Ishikawa (cell line): ENCODE measurements at regions not wholly inside any gene's neighbourhood (a gene's known extent, or its start where the extent isn't known, plus 50 kb on each side); places are given as distances from the start of the nearest gene placed in this dataset.

Experiments used
- CEBPB ChIP-seq: IDR thresholded peaks from 2 replicates; pipeline ENCODE4 v1.6.1; 2012
- CREB1 ChIP-seq: IDR thresholded peaks from 2 replicates; pipeline ENCODE4 v1.6.1; 2012; ENCODE audit warnings: low read depth
- EGR1 ChIP-seq: IDR thresholded peaks from 2 replicates; pipeline ENCODE4 v1.6.1; 2012
- EP300 ChIP-seq: IDR thresholded peaks from 2 replicates; pipeline ENCODE4 v1.6.1; 2012; ENCODE audit warnings: borderline replicate concordance
- FOXM1 ChIP-seq: IDR thresholded peaks from 2 replicates; pipeline ENCODE4 v1.6.1; 2012; ENCODE audit warnings: low read depth, borderline replicate concordance
- NFIC ChIP-seq: IDR thresholded peaks from 2 replicates; pipeline ENCODE4 v1.6.1; 2012
- RAD21 ChIP-seq: IDR thresholded peaks from 2 replicates; pipeline ENCODE4 v1.6.1; 2012; ENCODE audit warnings: low read depth
- REST ChIP-seq: IDR thresholded peaks from 2 replicates; pipeline ENCODE4 v1.6.1; 2012; ENCODE audit warnings: low read depth, mild to moderate bottlenecking
- TAF1 ChIP-seq: IDR thresholded peaks from 2 replicates; pipeline ENCODE4 v1.6.1; 2012; ENCODE audit warnings: low read depth, mild to moderate bottlenecking
- TCF12 ChIP-seq: IDR thresholded peaks from 2 replicates; pipeline ENCODE4 v1.6.1; 2012; ENCODE audit warnings: low read depth
- TEAD4 ChIP-seq: IDR thresholded peaks from 2 replicates; pipeline ENCODE4 v1.6.1; 2012
- USF1 ChIP-seq: IDR thresholded peaks from 2 replicates; pipeline ENCODE4 v1.6.1; 2012
- YY1 ChIP-seq: IDR thresholded peaks from 2 replicates; pipeline ENCODE4 v1.6.1; 2012; ENCODE audit warnings: low read depth
- ZBTB7A ChIP-seq: IDR thresholded peaks from 2 replicates; pipeline ENCODE4 v1.6.1; 2012; ENCODE audit warnings: low read depth
- TF ChIP-seq, protein P1 (sequence below): IDR thresholded peaks from 2 replicates; pipeline ENCODE4 v1.6.1; 2012

- TF ChIP-seq USF1 (no peak), TAF1 (no peak), CREB1 (no peak), ZBTB7A (no peak), TCF12 (no peak), REST (no peak), RAD21 (no peak), TEAD4 (no peak), FOXM1 (no peak), EGR1 (no peak), CEBPB (no peak), EP300 (no peak)
These were observed 427.1 kb upstream of the DPH6 start for GRCh38 chr15:35973029-35973428.

GRCh38 chr15:35974052-35974451 lies 428.1 kb upstream of the DPH6 start:
- TF ChIP-seq RAD21 (no peak), FOXM1 (no peak), YY1 (no peak), CEBPB (no peak), EP300 (no peak), ZBTB7A (no peak), TCF12 (no peak), TEAD4 (no peak), REST (no peak), NFIC (no peak), USF1 (no peak), EGR1 (no peak), CREB1 (no peak), TAF1 (no peak)
- TF ChIP-seq, protein P1, sequence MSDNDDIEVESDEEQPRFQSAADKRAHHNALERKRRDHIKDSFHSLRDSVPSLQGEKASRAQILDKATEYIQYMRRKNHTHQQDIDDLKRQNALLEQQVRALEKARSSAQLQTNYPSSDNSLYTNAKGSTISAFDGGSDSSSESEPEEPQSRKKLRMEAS, result no peak

- TF ChIP-seq FOXM1 (no peak), CEBPB (no peak), NFIC (no peak), EP300 (no peak), YY1 (no peak)
These were observed 430.0 kb upstream of the DPH6 start for GRCh38 chr15:35975941-35976340.

- TF ChIP-seq RAD21, result no peak
- TF ChIP-seq ZBTB7A, result no peak
- TF ChIP-seq TCF12, result no peak
- TF ChIP-seq TEAD4, result no peak
- TF ChIP-seq EGR1, result no peak
- TF ChIP-seq CEBPB, result no peak
- TF ChIP-seq YY1, result no peak
- TF ChIP-seq, protein P1, result no peak
- no peak for TF ChIP-seq NFIC
- no peak for TF ChIP-seq USF1
- no peak for TF ChIP-seq EP300
- TF ChIP-seq TAF1, result no peak
These were observed 433.6 kb upstream of the DPH6 start for GRCh38 chr15:35979608-35980007.

DNA sequence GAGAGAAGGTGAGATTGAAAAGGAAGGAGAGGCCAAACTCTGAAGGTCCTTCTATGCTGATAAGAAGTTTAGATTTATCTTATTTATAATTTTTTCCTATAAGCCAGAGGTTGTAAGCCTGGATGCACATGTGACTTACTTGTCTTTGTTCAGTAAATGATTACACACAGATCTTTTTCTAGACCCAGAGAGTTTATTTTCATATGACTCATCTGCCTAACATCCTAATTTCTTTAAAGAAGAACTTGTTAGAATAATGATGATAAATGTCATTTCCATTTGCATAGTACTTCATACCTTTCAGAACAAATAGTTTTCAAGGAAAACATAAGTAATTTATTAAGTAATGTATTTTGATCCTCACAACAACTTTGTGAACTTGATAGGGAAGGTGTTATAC lies 434.8 kb upstream of the DPH6 start:
- TF ChIP-seq TCF12 (no peak), ZBTB7A (no peak), YY1 (no peak), RAD21 (no peak), EP300 (no peak), EGR1 (no peak)
- TF ChIP-seq, protein P1, result no peak
